ENCODE measurements at regions not wholly inside any gene's neighbourhood (a gene's known extent, or its start where the extent isn't known, plus 50 kb on each side); places are given as distances from the start of the nearest gene placed in this dataset.

GRCh38 chr6:142685852-142686506 lies 259.0 kb downstream of the HIVEP2 start:
- Mint-ChIP-seq H3K27ac (no peak overlapping the region), H3K9me3 (peaks cover 8% of the 10 kb centered on the region), H3K27me3 (no peaks in the 10 kb centered on the region), H3K36me3 (peaks cover 6% of the 10 kb centered on the region), H3K4me1 (peaks cover 9% of the 10 kb centered on the region), H3K4me3 (no peak overlapping the region)
- POLR2A ChIA-PET = no interaction called here
- no peak for DNase-seq
- ATAC-seq (ENCODE audit: low read depth) = peak; percentile 42

- peaks cover 8% of the 10 kb centered on the region for H3K9me3 Mint-ChIP-seq
- peaks cover 6% of the 10 kb centered on the region for H3K36me3 Mint-ChIP-seq
- H3K4me1 Mint-ChIP-seq = peaks cover 7% of the 10 kb centered on the region
- H3K4me3 Mint-ChIP-seq = no peak overlapping the region
- POLR2A ChIA-PET = no interaction called here
- ATAC-seq (ENCODE audit: low read depth) (no peak), DNase-seq (no peak)
- no peaks in the 10 kb centered on the region for H3K27me3 Mint-ChIP-seq
- no peak overlapping the region for H3K27ac Mint-ChIP-seq
Observed at GRCh38 chr6:142686507-142686887, 258.5 kb downstream of the HIVEP2 start.

GRCh38 chr6:142692942-142693341 lies 252.0 kb downstream of the HIVEP2 start:
- Mint-ChIP-seq H3K4me1 (peaks cover 9% of the 10 kb centered on the region), H3K9me3 (no peaks in the 10 kb centered on the region), H3K36me3 (no peaks in the 10 kb centered on the region), H3K27ac (no peak overlapping the region), H3K4me3 (no peak overlapping the region), H3K27me3 (no peaks in the 10 kb centered on the region)
- ATAC-seq (ENCODE audit: low read depth) (peak; percentile 68), DNase-seq (peak; percentile 56)
- POLR2A ChIA-PET = no interaction called here

- no peak overlapping the region for H3K4me3 Mint-ChIP-seq
- no peak overlapping the region for H3K27ac Mint-ChIP-seq
- DNase-seq (no peak), ATAC-seq (ENCODE audit: low read depth) (no peak)
- POLR2A ChIA-PET = no interaction called here
- H3K27me3 Mint-ChIP-seq = no peaks in the 10 kb centered on the region
- H3K9me3 Mint-ChIP-seq = no peaks in the 10 kb centered on the region
- peaks cover 9% of the 10 kb centered on the region for H3K4me1 Mint-ChIP-seq
- H3K36me3 Mint-ChIP-seq = no peaks in the 10 kb centered on the region
Observed at GRCh38 chr6:142693441-142693840, 251.5 kb downstream of the HIVEP2 start.

- Mint-ChIP-seq H3K36me3 (no peaks in the 10 kb centered on the region), H3K4me3 (no peak overlapping the region), H3K27ac (no peak overlapping the region), H3K4me1 (peaks cover 9% of the 10 kb centered on the region), H3K27me3 (no peaks in the 10 kb centered on the region), H3K9me3 (no peaks in the 10 kb centered on the region)
- POLR2A ChIA-PET = no interaction called here
- no peak for ATAC-seq (ENCODE audit: low read depth)
- no peak for DNase-seq
Observed at GRCh38 chr6:142694054-142694453, 250.9 kb downstream of the HIVEP2 start.

- Mint-ChIP-seq H3K4me1 (peaks cover 9% of the 10 kb centered on the region), H3K36me3 (no peaks in the 10 kb centered on the region), H3K27me3 (no peaks in the 10 kb centered on the region), H3K4me3 (no peak overlapping the region), H3K27ac (peak overlapping the region; percentile 15), H3K9me3 (no peaks in the 10 kb centered on the region)
- POLR2A ChIA-PET = no interaction called here
- no peak for DNase-seq
- ATAC-seq (ENCODE audit: low read depth) = no peak
Observed at GRCh38 chr6:142695016-142695415, 250.0 kb downstream of the HIVEP2 start.

- Mint-ChIP-seq H3K27me3 (no peaks in the 10 kb centered on the region), H3K27ac (no peak overlapping the region), H3K4me1 (peaks cover 9% of the 10 kb centered on the region), H3K36me3 (no peaks in the 10 kb centered on the region), H3K4me3 (no peak overlapping the region), H3K9me3 (no peaks in the 10 kb centered on the region)
- POLR2A ChIA-PET = no interaction called here
- DNase-seq = no peak
- no peak for ATAC-seq (ENCODE audit: low read depth)
Observed at GRCh38 chr6:142696123-142697000, 248.6 kb downstream of the HIVEP2 start.

GRCh38 chr6:142697001-142697335 lies 248.0 kb downstream of the HIVEP2 start:
- Mint-ChIP-seq H3K36me3 (no peaks in the 10 kb centered on the region), H3K4me3 (no peak overlapping the region), H3K27me3 (no peaks in the 10 kb centered on the region), H3K27ac (no peak overlapping the region), H3K9me3 (no peaks in the 10 kb centered on the region), H3K4me1 (peaks cover 9% of the 10 kb centered on the region)
- POLR2A ChIA-PET = no interaction called here
- ATAC-seq (ENCODE audit: low read depth) (no peak), DNase-seq (no peak)

- H3K4me3 Mint-ChIP-seq = no peak overlapping the region
- peaks cover 3% of the 10 kb centered on the region for H3K36me3 Mint-ChIP-seq
- ATAC-seq (ENCODE audit: low read depth) = no peak
- no peaks in the 10 kb centered on the region for H3K27me3 Mint-ChIP-seq
- DNase-seq = no peak
- H3K4me1 Mint-ChIP-seq = peaks cover 12% of the 10 kb centered on the region
- no peaks in the 10 kb centered on the region for H3K9me3 Mint-ChIP-seq
- H3K27ac Mint-ChIP-seq = no peak overlapping the region
- POLR2A ChIA-PET = no interaction called here
Observed at GRCh38 chr6:142697922-142698321, 247.1 kb downstream of the HIVEP2 start.

GRCh38 chr6:142698751-142699150 lies 246.2 kb downstream of the HIVEP2 start:
- Mint-ChIP-seq H3K4me1 (peaks cover 8% of the 10 kb centered on the region), H3K9me3 (no peaks in the 10 kb centered on the region), H3K27me3 (no peaks in the 10 kb centered on the region), H3K27ac (no peak overlapping the region), H3K36me3 (peaks cover 3% of the 10 kb centered on the region), H3K4me3 (no peak overlapping the region)
- ATAC-seq (ENCODE audit: low read depth) (no peak), DNase-seq (no peak)
- POLR2A ChIA-PET = no interaction called here

GRCh38 chr6:142699391-142699790 lies 245.6 kb downstream of the HIVEP2 start:
- H3K27ac Mint-ChIP-seq = no peak overlapping the region
- POLR2A ChIA-PET = no interaction called here
- peaks cover 8% of the 10 kb centered on the region for H3K4me1 Mint-ChIP-seq
- no peaks in the 10 kb centered on the region for H3K9me3 Mint-ChIP-seq
- no peaks in the 10 kb centered on the region for H3K27me3 Mint-ChIP-seq
- H3K36me3 Mint-ChIP-seq = peaks cover 3% of the 10 kb centered on the region
- no peak for ATAC-seq (ENCODE audit: low read depth)
- H3K4me3 Mint-ChIP-seq = no peak overlapping the region
- DNase-seq = no peak

GRCh38 chr6:142700032-142700431 lies 244.9 kb downstream of the HIVEP2 start:
- no peak for DNase-seq
- no peaks in the 10 kb centered on the region for H3K27me3 Mint-ChIP-seq
- ATAC-seq (ENCODE audit: low read depth) = no peak
- peaks cover 7% of the 10 kb centered on the region for H3K4me1 Mint-ChIP-seq
- POLR2A ChIA-PET = no interaction called here
- no peaks in the 10 kb centered on the region for H3K9me3 Mint-ChIP-seq
- H3K27ac Mint-ChIP-seq = no peak overlapping the region
- peaks cover 3% of the 10 kb centered on the region for H3K36me3 Mint-ChIP-seq
- H3K4me3 Mint-ChIP-seq = no peak overlapping the region

- DNase-seq = no peak
- H3K27ac Mint-ChIP-seq = no peak overlapping the region
- H3K4me3 Mint-ChIP-seq = no peak overlapping the region
- peaks cover 7% of the 10 kb centered on the region for H3K4me1 Mint-ChIP-seq
- H3K9me3 Mint-ChIP-seq = no peaks in the 10 kb centered on the region
- no peaks in the 10 kb centered on the region for H3K27me3 Mint-ChIP-seq
- ATAC-seq (ENCODE audit: low read depth) = no peak
- peaks cover 3% of the 10 kb centered on the region for H3K36me3 Mint-ChIP-seq
- POLR2A ChIA-PET = no interaction called here
Observed at GRCh38 chr6:142700671-142701312, 244.2 kb downstream of the HIVEP2 start.
